ENCODE measurements at regions not wholly inside any gene's neighbourhood (a gene's known extent, or its start where the extent isn't known, plus 50 kb on each side); places are given as distances from the start of the nearest gene placed in this dataset.

- Histone ChIP-seq H3K27ac (ENCODE audit: low read depth, low read length) (no peak overlapping the region), H3K4me1 (ENCODE audit: insufficient read depth, low read length) (no peaks in the 10 kb centered on the region), H3K36me3 (ENCODE audit: insufficient read depth, low read length) (no peaks in the 10 kb centered on the region), H3K9ac (ENCODE audit: low read length) (no peak overlapping the region), H3K27me3 (ENCODE audit: control insufficient read depth in 1 of 2, insufficient read depth in 2 of 2, low read length in 2 of 2) (no peaks in the 10 kb centered on the region), H3K4me3 (ENCODE audit: low read depth in 1 of 2, low read length in 2 of 2) (no peak overlapping the region), H3K9me3 (ENCODE audit: low read length) (no peaks in the 10 kb centered on the region)
Measured at GRCh38 chr2:104501342-104501741, 352.6 kb upstream of the POU3F3 start.

- no peak overlapping the region for H3K4me3 ChIP-seq (ENCODE audit: low read depth in 1 of 2, low read length in 2 of 2)
- no peak overlapping the region for H3K9ac ChIP-seq (ENCODE audit: low read length)
- no peaks in the 10 kb centered on the region for H3K9me3 ChIP-seq (ENCODE audit: low read length)
- H3K27me3 ChIP-seq (ENCODE audit: control insufficient read depth in 1 of 2, insufficient read depth in 2 of 2, low read length in 2 of 2) = no peaks in the 10 kb centered on the region
- H3K36me3 ChIP-seq (ENCODE audit: insufficient read depth, low read length) = no peaks in the 10 kb centered on the region
- no peaks in the 10 kb centered on the region for H3K4me1 ChIP-seq (ENCODE audit: insufficient read depth, low read length)
- H3K27ac ChIP-seq (ENCODE audit: low read depth, low read length) = no peak overlapping the region
Measured at GRCh38 chr2:104501929-104502328, 352.0 kb upstream of the POU3F3 start.

- no peaks in the 10 kb centered on the region for H3K9me3 ChIP-seq (ENCODE audit: low read length)
- no peak overlapping the region for H3K27ac ChIP-seq (ENCODE audit: low read depth, low read length)
- no peaks in the 10 kb centered on the region for H3K36me3 ChIP-seq (ENCODE audit: insufficient read depth, low read length)
- no peak overlapping the region for H3K4me3 ChIP-seq (ENCODE audit: low read depth in 1 of 2, low read length in 2 of 2)
- H3K27me3 ChIP-seq (ENCODE audit: control insufficient read depth in 1 of 2, insufficient read depth in 2 of 2, low read length in 2 of 2) = no peaks in the 10 kb centered on the region
- H3K4me1 ChIP-seq (ENCODE audit: insufficient read depth, low read length) = no peaks in the 10 kb centered on the region
- no peak overlapping the region for H3K9ac ChIP-seq (ENCODE audit: low read length)
Measured at GRCh38 chr2:104502901-104503300, 351.0 kb upstream of the POU3F3 start.

DNA sequence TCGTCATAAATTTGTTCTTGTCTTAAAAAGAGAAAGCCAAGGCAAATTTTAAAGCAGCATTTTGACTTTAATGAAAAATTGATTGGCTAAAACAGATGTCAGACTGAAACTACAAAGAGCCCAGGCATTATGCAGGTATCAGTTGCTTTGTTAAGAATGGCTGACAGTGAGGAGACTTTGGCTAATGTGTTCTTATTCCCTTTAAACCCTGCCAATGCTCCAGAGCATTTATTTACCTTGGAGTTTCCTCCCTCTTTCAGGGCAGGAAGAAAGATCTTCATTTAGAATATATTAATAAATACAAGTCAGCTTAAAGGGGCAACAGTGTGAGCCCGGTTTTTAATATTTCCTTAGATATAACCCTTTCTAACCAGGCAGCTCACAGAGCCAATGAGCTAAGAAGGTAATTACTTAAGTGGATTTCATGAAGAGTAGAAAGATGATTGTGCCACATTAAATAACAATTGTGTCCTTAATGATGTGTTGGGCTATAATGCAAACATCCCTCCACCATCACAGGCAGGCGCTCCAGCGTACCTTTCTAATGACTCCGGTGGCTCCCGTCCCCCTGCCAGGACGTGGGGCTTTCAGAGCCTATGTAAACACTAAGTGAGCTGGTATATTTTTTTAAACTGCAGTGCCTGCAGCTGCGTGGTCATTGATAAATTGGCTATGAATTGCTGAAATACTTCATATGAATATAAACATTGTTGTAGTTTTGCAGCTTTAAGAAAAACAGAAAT, 349.4 kb upstream of the POU3F3 start:
- Histone ChIP-seq H3K9ac (ENCODE audit: low read length) (no peak overlapping the region), H3K9me3 (ENCODE audit: low read length) (no peaks in the 10 kb centered on the region), H3K36me3 (ENCODE audit: insufficient read depth, low read length) (no peaks in the 10 kb centered on the region), H3K27ac (ENCODE audit: low read depth, low read length) (no peak overlapping the region), H3K4me1 (ENCODE audit: insufficient read depth, low read length) (no peaks in the 10 kb centered on the region), H3K27me3 (ENCODE audit: control insufficient read depth in 1 of 2, insufficient read depth in 2 of 2, low read length in 2 of 2) (no peaks in the 10 kb centered on the region), H3K4me3 (ENCODE audit: low read depth in 1 of 2, low read length in 2 of 2) (no peak overlapping the region)

DNA sequence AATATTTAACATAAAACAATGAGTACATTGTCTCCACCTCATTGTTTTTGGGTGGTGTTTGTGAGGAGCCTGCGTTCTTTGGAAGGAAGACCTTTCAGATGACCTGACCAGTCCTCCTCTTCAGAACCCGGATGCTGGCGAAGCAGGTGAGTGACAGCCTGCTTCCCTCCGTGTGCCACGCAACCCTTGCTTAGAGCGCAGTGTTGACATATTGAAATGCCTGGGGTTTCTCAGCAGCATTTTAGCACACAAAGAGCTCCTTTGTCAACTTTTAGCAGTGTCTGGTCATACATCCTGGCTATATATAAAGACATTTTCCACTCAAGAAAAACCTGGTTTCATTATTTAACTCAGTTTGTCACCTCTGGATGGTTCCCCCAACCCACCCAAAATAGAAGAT, 335.7 kb upstream of the POU3F3 start:
- Histone ChIP-seq H3K9me3 (ENCODE audit: low read length) (no peaks in the 10 kb centered on the region), H3K9ac (ENCODE audit: low read length) (no peak overlapping the region), H3K36me3 (ENCODE audit: insufficient read depth, low read length) (no peaks in the 10 kb centered on the region), H3K27me3 (ENCODE audit: control insufficient read depth in 1 of 2, insufficient read depth in 2 of 2, low read length in 2 of 2) (no peaks in the 10 kb centered on the region), H3K4me3 (ENCODE audit: low read depth in 1 of 2, low read length in 2 of 2) (no peak overlapping the region), H3K4me1 (ENCODE audit: insufficient read depth, low read length) (no peaks in the 10 kb centered on the region), H3K27ac (ENCODE audit: low read depth, low read length) (no peak overlapping the region)

DNA sequence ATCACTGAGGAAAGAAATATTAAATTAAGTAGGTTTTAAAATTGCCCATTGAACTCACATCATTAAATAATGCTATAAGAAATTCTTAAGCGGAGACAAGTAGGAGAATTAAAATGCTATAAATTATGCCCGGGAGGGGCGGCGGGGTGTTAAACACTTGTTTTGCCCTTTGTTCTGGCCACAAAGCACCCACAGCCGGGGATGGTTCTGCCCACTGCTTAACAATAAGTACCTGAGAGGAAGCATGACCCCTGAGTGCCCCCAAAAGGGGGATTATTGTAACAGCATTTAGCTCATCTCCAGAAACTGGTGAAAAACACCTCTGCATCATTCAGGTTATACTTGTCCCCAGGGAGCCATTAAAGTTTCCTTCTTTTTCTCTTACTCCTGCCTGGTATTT, 332.7 kb upstream of the POU3F3 start:
- Histone ChIP-seq H3K4me3 (ENCODE audit: low read depth in 1 of 2, low read length in 2 of 2) (no peak overlapping the region), H3K36me3 (ENCODE audit: insufficient read depth, low read length) (no peaks in the 10 kb centered on the region), H3K27ac (ENCODE audit: low read depth, low read length) (no peak overlapping the region), H3K27me3 (ENCODE audit: control insufficient read depth in 1 of 2, insufficient read depth in 2 of 2, low read length in 2 of 2) (no peaks in the 10 kb centered on the region), H3K9me3 (ENCODE audit: low read length) (no peaks in the 10 kb centered on the region), H3K4me1 (ENCODE audit: insufficient read depth, low read length) (no peaks in the 10 kb centered on the region), H3K9ac (ENCODE audit: low read length) (no peak overlapping the region)

DNA sequence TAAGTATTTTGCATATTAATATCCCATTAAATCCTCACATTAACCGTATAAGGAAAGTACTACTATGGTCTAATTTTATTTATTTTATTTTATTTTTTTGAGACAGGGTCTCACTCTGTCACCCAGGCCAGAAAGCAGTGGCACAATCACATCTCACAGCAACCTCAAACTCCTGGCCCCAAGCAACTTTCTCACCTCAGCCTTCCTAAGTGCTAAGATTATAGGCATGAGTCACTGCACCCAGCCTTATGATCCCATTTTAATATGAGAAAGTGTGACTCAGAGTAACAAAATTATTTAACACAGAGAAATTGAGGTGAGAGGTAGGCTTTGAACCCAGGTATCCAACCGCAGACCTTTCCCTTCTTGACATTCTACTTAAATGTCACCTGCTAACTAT, 330.0 kb upstream of the POU3F3 start:
- no peak overlapping the region for H3K27ac ChIP-seq (ENCODE audit: low read depth, low read length)
- no peaks in the 10 kb centered on the region for H3K27me3 ChIP-seq (ENCODE audit: control insufficient read depth in 1 of 2, insufficient read depth in 2 of 2, low read length in 2 of 2)
- H3K36me3 ChIP-seq (ENCODE audit: insufficient read depth, low read length) = no peaks in the 10 kb centered on the region
- H3K9me3 ChIP-seq (ENCODE audit: low read length) = no peaks in the 10 kb centered on the region
- no peak overlapping the region for H3K9ac ChIP-seq (ENCODE audit: low read length)
- no peak overlapping the region for H3K4me3 ChIP-seq (ENCODE audit: low read depth in 1 of 2, low read length in 2 of 2)
- no peaks in the 10 kb centered on the region for H3K4me1 ChIP-seq (ENCODE audit: insufficient read depth, low read length)

- H3K9me3 ChIP-seq (ENCODE audit: low read length) = no peaks in the 10 kb centered on the region
- no peak overlapping the region for H3K9ac ChIP-seq (ENCODE audit: low read length)
- H3K27me3 ChIP-seq (ENCODE audit: control insufficient read depth in 1 of 2, insufficient read depth in 2 of 2, low read length in 2 of 2) = no peaks in the 10 kb centered on the region
- H3K36me3 ChIP-seq (ENCODE audit: insufficient read depth, low read length) = no peaks in the 10 kb centered on the region
- H3K4me3 ChIP-seq (ENCODE audit: low read depth in 1 of 2, low read length in 2 of 2) = no peak overlapping the region
- H3K4me1 ChIP-seq (ENCODE audit: insufficient read depth, low read length) = no peaks in the 10 kb centered on the region
- H3K27ac ChIP-seq (ENCODE audit: low read depth, low read length) = no peak overlapping the region
Measured at GRCh38 chr2:104528101-104528500, 325.8 kb upstream of the POU3F3 start.

- H3K4me3 ChIP-seq (ENCODE audit: low read depth in 1 of 2, low read length in 2 of 2) = no peak overlapping the region
- no peaks in the 10 kb centered on the region for H3K4me1 ChIP-seq (ENCODE audit: insufficient read depth, low read length)
- no peak overlapping the region for H3K27ac ChIP-seq (ENCODE audit: low read depth, low read length)
- no peak overlapping the region for H3K9ac ChIP-seq (ENCODE audit: low read length)
- H3K36me3 ChIP-seq (ENCODE audit: insufficient read depth, low read length) = no peaks in the 10 kb centered on the region
- no peaks in the 10 kb centered on the region for H3K27me3 ChIP-seq (ENCODE audit: control insufficient read depth in 1 of 2, insufficient read depth in 2 of 2, low read length in 2 of 2)
- no peaks in the 10 kb centered on the region for H3K9me3 ChIP-seq (ENCODE audit: low read length)
Measured at GRCh38 chr2:104531122-104531521, 322.8 kb upstream of the POU3F3 start.

DNA sequence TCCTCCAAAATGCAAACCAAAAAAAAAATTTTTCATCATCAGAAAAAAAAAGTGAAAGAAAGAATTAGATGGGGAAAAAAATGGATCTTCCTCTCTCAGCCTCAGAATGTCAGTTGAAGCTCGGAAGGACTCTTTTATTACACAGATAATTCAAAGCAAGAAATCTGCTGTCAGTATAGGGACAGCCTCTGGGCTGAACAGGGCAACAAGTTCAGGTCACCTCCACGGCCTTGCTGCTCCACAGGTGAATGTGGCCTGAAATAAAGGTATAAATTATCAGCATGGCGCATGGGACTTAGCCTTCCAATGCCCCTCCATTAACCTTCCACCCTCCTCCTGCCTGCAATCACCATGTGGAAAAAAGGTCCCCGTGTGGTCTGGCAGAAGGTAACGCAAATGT, 316.8 kb upstream of the POU3F3 start:
- Histone ChIP-seq H3K4me1 (ENCODE audit: insufficient read depth, low read length) (no peaks in the 10 kb centered on the region), H3K9ac (ENCODE audit: low read length) (no peak overlapping the region), H3K36me3 (ENCODE audit: insufficient read depth, low read length) (no peaks in the 10 kb centered on the region), H3K27me3 (ENCODE audit: control insufficient read depth in 1 of 2, insufficient read depth in 2 of 2, low read length in 2 of 2) (no peaks in the 10 kb centered on the region), H3K4me3 (ENCODE audit: low read depth in 1 of 2, low read length in 2 of 2) (no peak overlapping the region), H3K9me3 (ENCODE audit: low read length) (no peaks in the 10 kb centered on the region), H3K27ac (ENCODE audit: low read depth, low read length) (no peak overlapping the region)

DNA sequence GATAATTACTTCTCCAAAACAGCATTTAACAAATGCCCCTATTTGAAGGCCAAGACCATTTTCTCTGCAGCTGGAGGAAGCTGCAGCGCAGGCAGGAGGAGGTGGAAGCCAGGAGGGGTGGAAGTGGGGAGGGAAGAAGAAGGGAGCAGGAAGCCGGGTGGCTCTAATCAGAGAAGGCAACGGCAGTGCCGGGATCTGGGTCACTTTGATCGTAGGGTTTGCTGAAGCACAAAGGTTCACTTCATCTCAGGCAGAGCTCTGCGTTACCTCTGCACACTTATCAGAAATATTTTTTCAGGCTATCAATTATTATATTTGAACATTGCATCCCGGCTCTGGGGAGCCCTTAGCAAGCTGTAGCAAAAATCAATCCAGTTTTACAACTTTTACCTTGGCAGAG, 315.8 kb upstream of the POU3F3 start:
- no peak overlapping the region for H3K9ac ChIP-seq (ENCODE audit: low read length)
- no peaks in the 10 kb centered on the region for H3K9me3 ChIP-seq (ENCODE audit: low read length)

GRCh38 chr2:104539649-104540048, 314.3 kb upstream of the POU3F3 start:
- no peaks in the 10 kb centered on the region for H3K36me3 ChIP-seq (ENCODE audit: insufficient read depth, low read length)
- H3K4me1 ChIP-seq (ENCODE audit: insufficient read depth, low read length) = no peaks in the 10 kb centered on the region
- no peak overlapping the region for H3K27ac ChIP-seq (ENCODE audit: low read depth, low read length)
- H3K27me3 ChIP-seq (ENCODE audit: control insufficient read depth in 1 of 2, insufficient read depth in 2 of 2, low read length in 2 of 2) = no peaks in the 10 kb centered on the region
- H3K9ac ChIP-seq (ENCODE audit: low read length) = no peak overlapping the region
- no peak overlapping the region for H3K4me3 ChIP-seq (ENCODE audit: low read depth in 1 of 2, low read length in 2 of 2)
- no peaks in the 10 kb centered on the region for H3K9me3 ChIP-seq (ENCODE audit: low read length)

More for the DNA sequence above, 315.8 kb upstream of the POU3F3 start:
- H3K4me1 ChIP-seq (ENCODE audit: insufficient read depth, low read length) = no peaks in the 10 kb centered on the region
- H3K4me3 ChIP-seq (ENCODE audit: low read depth in 1 of 2, low read length in 2 of 2) = no peak overlapping the region
- no peaks in the 10 kb centered on the region for H3K36me3 ChIP-seq (ENCODE audit: insufficient read depth, low read length)
- no peak overlapping the region for H3K27ac ChIP-seq (ENCODE audit: low read depth, low read length)
- H3K27me3 ChIP-seq (ENCODE audit: control insufficient read depth in 1 of 2, insufficient read depth in 2 of 2, low read length in 2 of 2) = no peaks in the 10 kb centered on the region
